Stimulated activated CD4-positive, alpha-beta T cell treated with anti-CD3 and anti-CD28 coated beads, Interleukin-1b, Interleukin-23, amount 100 ng/mL, for 48 hours (primary cell): ENCODE measurements at regions not wholly inside any gene's neighbourhood (a gene's known extent, or its start where the extent isn't known, plus 50 kb on each side); places are given as distances from the start of the nearest gene placed in this dataset.

Source experiments
- DNase-seq: peaks from one replicate; pipeline ENCODE4 v3.0.0-alpha.2; 2020

DNA sequence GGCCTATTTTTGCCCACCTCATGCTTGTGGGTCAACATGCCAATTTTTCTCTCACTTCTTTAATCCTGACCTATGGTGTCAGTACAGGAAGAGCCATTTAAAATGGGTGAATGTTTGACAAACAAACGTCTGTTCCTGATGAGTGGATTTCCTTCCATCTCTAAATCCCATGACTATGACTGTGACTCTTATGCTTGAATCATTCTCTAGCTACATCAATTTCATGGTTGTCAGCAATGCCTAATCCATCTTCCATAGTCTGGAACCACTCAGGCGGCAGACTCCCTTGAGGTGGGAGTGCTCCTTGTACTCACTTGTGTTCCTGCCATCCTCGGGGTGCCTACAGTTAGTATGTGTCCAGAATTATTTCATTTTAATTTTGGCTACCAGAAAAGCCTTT is 194.9 kb upstream of the RPS6KA3 start:
- no peak for DNase-seq

DNA sequence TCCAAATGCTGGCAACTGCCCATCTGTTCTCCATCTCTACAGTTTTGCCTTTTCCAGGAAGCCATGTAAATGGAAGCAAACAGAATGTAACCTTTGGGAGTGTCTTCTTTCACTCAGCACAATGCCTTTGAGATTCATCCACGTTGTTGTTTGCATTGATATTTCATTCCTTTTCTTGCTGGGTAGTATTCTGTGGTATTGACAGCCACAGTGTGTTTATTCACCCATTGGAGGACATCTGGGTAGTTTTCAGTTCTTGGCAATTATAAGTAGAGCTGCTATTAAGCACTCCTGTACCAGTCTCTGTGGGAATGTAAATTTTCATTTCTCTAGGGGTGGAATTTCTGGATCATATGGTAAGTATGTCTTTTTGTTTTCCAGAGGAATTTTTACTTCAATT is 194.3 kb upstream of the RPS6KA3 start:
- DNase-seq: no peak

DNA sequence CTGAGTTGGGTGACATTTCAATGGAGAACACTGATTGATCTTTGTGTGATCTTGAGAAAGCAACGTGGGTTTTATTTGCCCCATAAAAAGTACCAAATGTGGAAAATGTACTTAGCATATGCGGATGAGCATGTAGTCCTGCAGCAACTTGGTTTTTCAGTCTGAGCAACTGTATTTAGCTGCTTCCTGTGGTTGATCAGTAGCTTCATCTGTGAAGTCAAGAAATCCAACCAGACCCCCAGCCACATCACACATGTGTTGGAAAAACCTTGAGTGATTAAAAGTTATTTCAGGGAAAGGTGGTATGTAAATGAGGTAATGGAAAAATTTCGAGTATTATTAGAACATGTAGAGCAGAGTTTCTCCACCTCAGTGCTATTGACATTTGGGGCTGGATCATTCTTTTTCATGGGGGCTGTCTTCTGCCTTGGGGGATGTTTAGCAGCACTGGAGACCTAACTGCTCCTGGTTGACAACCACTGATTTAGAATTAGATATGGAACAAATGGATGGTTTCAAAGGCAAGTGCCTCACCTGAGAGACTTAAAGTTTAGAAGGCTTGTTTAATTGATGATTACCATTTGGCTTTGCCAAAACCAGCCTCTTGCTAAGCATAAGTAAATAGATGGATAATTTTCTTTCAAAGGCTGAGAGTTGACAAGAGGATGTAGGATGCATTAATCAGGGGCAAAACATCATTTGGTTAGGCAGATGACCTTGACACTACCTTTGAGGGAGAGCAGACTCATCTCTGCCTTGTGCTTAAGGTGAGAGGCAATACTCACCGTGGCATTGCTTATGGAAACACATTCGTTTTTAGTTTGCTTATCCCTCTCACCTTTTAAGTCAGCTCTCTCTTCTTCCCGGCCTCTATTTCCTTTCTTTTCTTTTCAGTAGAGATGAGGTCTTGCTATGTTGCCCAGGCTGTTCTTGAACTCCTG is 193.0 kb upstream of the RPS6KA3 start:
- DNase-seq: no peak

DNA sequence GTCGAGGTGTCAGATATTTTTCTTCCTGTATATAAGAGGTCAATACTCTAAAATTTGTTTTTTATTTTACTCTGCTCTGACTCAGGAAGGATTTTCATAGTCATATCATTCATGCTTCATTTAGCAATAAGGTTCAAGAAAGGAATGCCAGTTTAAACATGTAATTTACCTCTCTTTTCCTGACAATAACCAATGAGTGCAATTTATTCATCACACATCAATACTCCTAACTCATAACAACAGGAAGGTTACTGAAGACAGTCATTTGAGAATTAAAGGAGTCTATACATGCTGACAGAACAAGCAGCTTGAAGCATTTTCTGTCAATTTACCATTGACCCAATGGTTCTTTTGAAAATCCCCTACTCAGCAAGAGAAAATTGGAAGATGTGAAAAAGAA is 190.3 kb upstream of the RPS6KA3 start:
- DNase-seq: no peak

DNA sequence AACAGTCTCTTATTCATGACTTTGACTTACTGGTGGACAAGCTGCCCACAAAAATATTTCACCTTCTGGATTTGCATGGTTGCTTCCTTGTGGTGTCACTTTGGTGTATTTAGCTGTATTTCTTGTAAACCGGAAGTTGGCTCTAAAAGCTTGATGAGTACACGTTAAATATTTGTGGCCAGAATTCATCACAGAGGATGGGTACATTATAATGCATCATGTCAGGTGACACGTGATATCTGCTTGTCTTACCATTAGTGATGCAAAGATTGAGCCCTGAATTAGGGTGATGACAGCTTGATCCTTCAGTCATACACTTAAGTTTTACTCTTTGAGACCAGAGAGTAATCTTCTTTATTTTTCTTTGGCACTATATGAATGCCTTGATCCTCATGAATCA is 188.3 kb upstream of the RPS6KA3 start:
- DNase-seq: no peak

DNA sequence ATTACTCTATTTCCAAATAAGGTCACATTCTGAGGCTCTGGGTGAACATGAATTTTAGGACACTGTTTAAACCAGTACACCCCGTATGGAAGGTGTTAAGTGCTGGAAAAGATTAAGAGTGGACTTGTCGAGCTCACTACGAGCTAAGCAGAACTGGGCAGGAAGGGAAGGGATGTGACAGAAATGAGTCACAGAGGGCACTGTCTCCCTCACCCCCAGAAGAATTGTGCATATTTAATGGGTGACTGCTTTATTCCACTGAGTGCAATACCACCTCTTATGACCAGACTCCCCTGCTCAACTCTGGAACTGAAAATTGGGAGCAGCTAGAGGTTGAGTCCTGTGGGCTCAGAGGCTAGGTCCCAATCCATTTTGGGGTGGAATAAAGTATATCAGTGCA is 187.4 kb upstream of the RPS6KA3 start:
- no peak for DNase-seq

DNA sequence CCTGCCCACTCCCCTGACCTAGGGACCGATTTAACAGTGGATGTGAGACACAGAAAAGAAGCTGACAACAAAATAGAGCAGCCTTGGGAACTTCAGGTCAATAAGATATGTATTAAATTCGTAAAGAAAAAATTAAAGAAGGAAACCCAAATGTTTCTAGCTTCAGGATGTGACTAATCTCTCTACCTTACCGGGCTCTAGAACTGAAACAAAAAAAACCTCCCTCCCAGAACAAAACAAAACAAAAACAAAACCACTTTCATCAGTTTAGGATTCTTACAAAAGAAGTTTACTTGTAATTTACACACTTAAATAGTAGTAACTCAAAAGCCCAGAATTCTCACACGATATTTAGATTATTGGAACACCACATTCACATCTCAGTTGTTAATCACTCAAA is 185.8 kb upstream of the RPS6KA3 start:
- no peak for DNase-seq

DNA sequence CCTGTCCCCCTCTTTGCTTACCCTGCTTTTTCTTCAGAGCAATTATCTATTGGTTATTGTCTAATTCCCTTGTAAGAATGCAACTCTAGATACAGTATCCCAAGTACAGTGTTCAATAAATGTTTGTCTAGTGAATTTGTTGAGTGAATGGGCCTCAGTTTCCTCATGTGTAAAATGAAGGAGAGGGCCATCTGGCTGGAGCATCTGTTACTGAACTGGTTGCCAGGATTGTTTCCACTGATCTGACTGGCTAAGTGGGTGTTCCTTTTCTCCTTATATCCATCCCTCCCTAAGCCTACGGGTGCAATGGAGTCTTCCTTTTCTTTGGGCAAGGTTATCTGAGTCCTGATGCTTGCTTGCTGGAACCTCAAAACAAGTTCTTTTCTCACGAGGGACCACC is 185.2 kb upstream of the RPS6KA3 start:
- DNase-seq: no peak

DNA sequence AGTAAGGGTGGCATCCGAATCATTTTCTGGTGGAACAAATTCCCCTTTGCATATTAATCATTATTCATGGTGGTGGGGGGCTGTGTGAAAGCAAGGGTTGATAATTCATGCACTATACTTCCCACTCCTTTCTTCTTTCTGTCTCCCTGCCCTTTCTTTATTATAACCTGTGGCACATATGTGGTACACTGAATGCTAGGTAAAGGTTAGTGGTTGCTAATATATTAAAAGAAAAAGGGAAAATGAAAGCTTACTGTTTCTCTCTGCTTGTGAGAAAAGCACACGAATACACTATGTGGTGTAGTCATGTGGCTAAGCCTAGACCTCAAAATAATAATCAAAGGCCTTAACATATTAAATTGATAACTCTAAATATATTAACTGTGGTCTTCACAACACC is 178.4 kb upstream of the RPS6KA3 start:
- no peak for DNase-seq

DNA sequence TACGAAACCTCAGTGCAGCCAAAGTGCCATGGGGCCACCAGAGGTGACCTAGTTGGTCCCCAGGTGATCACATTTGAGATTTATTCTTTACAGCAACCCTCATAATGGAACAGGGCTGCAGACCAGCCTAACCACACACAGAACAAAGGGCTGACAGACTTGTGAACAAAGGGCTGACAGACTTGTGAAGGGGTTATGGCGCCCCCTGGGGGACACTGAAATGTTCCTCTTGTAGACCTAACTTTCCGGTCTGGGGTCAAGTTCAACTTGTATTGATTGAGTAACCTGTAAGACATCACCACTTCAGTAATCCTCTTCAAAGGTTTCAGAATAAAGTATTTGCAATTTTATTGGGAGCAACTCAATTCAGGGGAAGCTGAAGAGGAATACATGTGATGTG is 175.9 kb upstream of the RPS6KA3 start:
- peak; percentile 82 for DNase-seq

DNA sequence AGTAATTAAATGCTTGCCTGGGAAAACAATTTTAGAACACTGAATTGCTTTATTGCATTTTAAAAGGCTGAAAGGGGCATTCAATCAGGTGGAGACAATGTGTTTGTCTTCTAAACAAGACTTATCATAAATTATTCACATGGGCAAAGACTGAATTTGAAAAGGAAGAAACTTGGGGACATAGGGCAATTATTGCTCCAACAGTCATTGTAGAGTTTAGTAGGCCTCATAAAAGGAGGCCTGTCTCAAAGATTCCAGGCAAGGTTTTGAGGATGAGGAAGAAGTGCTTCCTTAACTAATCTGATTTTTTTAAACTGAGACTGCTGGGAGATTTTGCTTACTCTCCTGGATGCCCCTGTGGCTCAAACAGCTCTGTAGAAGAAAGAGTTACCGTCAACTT is 174.4 kb upstream of the RPS6KA3 start:
- no peak for DNase-seq

DNA sequence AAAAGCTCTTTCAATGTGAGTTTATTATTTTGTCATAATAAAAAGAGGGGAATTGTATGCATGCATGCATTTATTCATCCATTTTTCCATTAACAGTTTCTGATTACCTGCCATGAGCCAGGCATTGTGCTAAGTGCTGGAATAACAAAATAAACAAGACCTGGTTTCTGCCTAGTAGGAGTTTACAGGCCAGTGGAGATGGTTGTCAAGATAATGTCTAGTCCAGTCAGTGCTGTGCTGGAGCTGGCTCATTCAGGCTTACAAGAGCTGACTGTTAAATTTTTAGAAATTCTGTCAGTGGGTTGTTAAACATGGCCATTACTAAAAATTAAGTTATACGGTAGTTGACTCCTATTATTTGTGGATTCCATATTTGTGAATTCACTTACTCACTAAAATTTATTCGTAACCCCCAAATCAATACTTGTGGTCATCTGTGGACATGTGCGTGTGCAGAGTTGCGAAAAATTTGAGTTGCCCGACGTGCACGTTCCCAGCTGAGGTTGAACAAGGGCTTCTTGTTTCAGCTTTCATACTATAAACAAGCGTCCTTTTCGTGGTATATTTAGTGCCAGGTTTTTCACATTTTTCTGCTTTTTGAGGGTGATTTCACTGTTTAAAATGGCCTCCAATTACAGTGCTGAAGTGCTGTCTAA is 172.3 kb upstream of the RPS6KA3 start:
- DNase-seq: no peak

DNA sequence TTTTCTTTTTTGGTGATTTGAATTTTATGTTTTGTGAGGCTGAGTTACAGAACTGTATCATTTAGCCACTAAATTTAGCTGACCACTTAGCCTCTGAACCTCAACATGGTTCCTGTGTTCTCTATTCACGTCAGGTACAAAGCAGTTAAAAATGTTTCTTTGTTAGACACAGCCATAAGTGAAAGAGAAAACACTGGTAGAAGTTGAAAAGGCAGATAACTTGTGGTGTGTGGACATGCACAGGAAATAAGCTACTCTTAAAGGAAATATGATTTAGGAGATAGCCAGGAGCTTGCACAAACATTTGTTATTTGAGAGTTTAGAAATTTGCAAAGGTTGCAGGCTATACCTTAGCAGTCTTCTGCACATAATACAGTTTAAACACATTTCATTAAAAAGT is 171.0 kb upstream of the RPS6KA3 start:
- DNase-seq: no peak

DNA sequence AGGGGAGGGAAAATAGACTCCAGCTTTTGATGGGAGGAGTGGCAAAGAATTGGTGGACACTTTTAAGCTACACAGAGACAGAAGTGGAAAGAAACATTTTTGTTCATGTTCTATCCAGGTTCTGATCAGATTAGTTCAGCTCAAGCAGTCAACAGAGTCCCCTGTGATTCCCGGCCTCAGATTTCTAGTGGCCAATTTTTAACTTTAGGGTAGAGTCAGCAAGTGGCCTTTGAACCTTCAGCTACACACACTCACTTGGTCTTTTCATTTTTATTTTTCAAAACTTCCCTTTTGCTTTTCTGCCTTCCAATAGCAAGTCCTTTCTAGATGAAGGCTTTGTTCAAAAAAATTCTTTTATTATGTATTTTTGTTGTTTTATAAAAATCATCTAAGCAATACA is 169.2 kb upstream of the RPS6KA3 start:
- DNase-seq: no peak

DNA sequence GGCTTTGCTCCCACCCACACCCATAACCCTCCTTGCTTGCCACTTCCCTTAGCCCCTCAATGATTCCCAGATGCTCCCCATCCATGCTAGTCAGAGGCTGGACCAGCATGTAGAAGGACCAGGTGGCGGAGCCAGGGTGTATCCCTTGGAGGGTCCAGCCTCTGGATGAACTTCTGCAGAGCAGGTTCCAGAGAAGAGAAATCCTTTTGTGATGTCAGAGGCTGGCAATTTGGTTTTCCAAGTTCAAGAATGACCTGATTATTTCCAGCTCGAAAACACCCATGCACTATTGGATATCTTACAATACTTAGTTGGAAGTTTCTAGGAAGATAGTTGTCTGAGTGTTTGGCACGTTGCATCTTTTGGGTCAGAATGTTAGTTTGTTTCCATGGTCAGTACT is 168.3 kb upstream of the RPS6KA3 start:
- DNase-seq: no peak

DNA sequence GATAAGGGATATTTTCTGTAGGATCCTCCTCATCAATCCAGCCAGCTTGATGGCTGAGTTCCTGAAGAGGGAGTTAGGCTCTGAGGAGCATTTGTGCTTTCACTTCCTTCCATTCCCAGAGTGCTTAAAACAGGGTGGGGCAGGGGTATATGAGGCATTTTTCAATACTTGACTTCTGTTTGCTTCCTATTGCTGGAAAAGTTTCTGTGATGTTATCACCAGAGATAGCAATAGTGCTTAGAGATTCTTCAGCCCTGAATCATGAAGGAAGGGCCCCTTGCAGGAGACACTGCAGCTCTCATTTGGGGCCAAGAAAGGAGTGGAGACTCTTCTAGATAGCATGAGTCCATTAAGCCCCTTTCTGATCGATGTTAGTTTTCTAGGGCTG is 166.7 kb upstream of the RPS6KA3 start:
- no peak for DNase-seq

DNA sequence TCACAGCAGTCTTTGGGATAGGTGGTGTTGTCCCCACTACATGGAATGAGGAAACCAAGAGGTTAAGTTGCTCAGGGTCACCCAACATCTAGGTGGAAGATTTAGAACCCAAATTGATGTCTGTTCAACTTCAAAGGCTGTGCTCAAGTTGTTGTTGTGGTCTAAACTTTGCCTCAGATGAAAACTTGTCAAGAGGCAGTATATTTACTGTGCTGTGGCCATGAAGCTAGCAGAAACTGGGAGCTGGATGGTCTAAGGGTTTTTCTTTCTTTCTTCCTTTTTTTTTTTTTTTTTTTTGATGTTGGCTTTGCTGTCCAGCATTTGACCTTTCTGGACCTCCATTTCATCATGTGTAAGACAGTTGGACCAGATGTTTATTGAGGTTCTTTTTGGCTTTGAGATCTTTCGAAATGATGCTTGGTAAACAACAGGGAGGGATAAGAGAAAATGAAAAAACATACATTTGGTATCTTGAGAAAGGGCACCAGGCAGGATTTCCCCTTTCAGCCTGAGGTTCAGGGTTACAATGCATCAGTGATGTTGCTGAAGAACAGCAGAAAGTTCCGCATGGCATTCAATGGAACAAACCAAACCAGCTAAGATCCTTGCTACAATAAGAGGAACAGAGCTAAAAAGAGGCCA is 166.2 kb upstream of the RPS6KA3 start:
- no peak for DNase-seq

DNA sequence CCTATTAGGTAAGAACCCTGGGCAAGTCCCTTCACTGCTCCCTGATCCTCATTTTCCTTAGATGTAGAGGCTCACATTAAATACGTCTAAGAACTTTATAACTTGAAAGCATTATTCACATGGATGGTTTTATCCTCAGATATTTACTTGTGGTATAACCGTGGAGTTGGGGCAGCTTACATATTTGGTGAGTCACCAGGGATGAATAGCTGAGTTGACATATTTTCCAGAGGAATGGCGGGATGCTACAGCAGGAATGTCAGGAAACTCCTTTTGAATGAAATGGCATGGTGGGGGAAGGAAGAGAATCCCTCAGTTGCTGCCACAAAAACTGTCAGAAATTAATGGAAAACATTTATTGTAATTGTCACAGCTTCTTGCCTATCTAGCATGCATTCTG is 165.3 kb upstream of the RPS6KA3 start:
- DNase-seq: no peak

DNA sequence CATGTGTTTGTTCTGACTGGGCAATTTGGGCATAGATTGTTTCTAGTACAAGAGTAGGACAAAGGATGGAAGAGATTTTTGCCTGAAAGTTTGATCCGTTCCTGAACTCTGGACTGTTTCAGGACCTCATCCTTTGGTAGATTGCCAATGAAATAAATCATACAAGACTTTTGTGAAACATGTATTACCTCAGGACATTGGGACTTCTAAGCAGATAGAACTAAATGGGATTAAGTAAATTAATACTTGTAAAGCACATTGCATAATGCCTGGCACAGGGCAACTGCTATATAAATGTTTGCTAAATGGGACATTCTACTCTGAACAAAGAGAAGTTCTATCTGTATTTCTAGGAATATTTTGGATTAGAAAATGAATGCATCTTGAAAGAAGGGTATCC is 164.8 kb upstream of the RPS6KA3 start:
- DNase-seq: no peak

DNA sequence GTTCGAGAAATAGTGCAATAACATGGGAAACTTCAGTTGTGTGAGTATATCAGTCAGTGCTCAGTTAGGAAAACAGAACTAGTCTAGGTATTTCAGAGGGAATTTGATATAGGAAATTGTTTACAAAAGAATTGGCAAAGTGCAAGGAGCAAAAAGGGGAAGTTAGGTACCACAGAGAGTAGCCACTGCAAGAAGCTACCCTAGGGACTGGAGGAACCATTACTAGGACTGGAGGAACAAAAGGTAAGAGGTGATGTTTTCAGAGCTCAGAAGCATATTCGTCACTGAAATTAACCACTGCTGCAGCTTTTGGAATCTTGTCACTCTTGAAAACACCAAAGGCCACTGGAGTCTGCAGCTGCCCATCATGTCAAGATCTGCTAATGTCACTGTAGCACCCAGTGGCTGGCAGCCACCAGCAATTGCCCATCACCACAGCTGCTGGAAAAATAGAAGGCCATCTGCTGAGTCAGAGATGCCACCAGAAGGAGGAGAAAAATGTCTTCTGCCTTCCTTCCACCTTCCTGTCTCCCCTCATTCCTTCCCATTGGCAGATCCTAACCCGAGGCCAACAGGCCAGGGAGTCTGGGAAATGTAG is 160.6 kb upstream of the RPS6KA3 start:
- no peak for DNase-seq

DNA sequence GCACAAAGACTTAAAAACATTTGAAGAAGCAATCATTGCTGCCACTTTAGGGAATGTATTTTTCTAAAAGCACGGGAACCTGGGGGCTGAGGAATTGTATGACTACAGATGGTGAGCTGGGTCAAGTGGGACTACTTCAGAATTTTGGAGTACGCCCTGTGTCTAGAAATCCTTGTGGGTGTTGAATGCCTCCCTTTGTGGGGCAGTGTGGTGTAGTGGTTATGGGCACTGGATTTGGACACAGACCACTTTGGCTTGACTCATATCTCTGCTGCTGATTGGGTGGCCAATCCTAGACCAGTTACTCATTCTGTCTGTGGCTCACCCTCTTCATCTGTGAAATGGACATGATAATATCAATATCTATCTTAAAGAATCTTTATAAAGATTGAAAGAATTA is 155.0 kb upstream of the RPS6KA3 start:
- no peak for DNase-seq

DNA sequence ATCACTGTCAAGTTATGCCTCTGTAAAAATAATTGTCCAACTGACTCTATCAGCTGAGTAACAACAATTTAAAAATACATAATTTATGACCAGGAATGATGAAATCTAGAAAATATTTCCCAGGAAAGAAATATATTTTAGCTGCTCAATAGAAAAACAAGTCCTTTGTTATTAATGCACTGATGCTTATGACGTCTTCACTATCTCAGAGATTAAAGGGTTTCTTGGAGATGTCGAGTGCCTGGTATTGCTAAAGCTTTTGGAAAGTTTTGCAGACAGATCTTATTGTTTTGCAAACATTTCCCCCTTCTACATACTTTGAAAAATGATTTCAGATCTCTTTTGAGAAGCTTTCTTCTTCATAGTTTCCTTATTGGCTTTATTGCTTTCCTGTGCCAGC is 154.6 kb upstream of the RPS6KA3 start:
- DNase-seq: no peak

DNA sequence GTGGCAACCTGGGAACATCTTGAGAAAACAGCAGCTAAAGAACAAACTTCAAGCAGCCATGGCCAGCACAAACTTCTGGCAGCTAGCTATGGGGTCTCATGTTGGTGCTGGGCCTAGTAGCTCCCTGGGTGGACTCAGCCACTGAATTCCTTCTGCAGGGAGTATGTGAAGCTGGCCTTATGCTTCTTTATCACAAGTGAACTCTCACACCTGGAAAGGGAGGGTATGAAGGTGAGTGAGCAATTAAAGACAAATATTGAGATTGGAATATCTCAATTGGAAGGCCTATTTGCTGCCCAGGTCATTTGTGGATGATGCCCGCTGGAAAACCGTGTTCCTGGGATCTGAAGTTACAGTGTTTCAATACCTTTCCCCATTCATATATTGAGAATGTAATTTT is 153.3 kb upstream of the RPS6KA3 start:
- DNase-seq: no peak
